K562 (cell line): ENCODE measurements at regions not wholly inside any gene's neighbourhood (a gene's known extent, or its start where the extent isn't known, plus 50 kb on each side); places are given as distances from the start of the nearest gene placed in this dataset.

Experiments used
- MAZ ChIP-seq, 2 experiments: fragments of 450-650 bp in 1 of 2; sonication (generic) in 1 of 2; formaldehyde crosslinking; IDR thresholded peaks in 1 of 2; conservative IDR thresholded peaks in 1 of 2; 2 replicates each; pipeline versions ENCODE4 v1.4.0 to v1.5.0; 2020; ENCODE audit warnings: mild to moderate bottlenecking in 1 of 2, missing genetic modification reagents in 1 of 2
- MGA ChIP-seq: fragments of 450-650 bp; IDR thresholded peaks from 2 replicates; pipeline ENCODE4 v1.6.1; 2016; ENCODE audit warnings: mild to moderate bottlenecking, moderate library complexity
- XRCC4 ChIP-seq: IDR thresholded peaks from one replicate; pipeline ENCODE4 v1.6.1; 2011; ENCODE audit not compliant: insufficient read depth, insufficient read length; ENCODE audit errors: extremely low read depth

GRCh38 chr13:80604098-80604497 is 263.2 kb upstream of the SPRY2 start (continued):
- TF ChIP-seq MGA (no peak), XRCC4 (no peak), MAZ (CRISPR knock-in tag; conservative IDR thresholded peaks at IDR 0.05 in 1 of 2, IDR thresholded peaks at IDR 0.05 in 1 of 2) (peak in 1 of 2 experiments; percentile 43; a peak in 1 of 4 replicates)
- TF ChIP-seq, all 486 proteins: peak for 5
